Endometrial microvascular endothelial cells (primary cell): ENCODE measurements at regions not wholly inside any gene's neighbourhood (a gene's known extent, or its start where the extent isn't known, plus 50 kb on each side); places are given as distances from the start of the nearest gene placed in this dataset.
"Not testable (repeated sequence)": the region's sequence is repeated elsewhere in the genome, so short reads cannot be mapped to it uniquely, and the experiment has no call there.

Experiments used
- in situ Hi-C: cut with HindIII; loops from 2 replicates; pipeline ENCODE4 v1.10.0; 2017; ENCODE audit warnings: low sequenced_read_pairs, low pct_unique_long_range_greater_than_20kb; ENCODE audit errors: inconsistent ontology term

DNA sequence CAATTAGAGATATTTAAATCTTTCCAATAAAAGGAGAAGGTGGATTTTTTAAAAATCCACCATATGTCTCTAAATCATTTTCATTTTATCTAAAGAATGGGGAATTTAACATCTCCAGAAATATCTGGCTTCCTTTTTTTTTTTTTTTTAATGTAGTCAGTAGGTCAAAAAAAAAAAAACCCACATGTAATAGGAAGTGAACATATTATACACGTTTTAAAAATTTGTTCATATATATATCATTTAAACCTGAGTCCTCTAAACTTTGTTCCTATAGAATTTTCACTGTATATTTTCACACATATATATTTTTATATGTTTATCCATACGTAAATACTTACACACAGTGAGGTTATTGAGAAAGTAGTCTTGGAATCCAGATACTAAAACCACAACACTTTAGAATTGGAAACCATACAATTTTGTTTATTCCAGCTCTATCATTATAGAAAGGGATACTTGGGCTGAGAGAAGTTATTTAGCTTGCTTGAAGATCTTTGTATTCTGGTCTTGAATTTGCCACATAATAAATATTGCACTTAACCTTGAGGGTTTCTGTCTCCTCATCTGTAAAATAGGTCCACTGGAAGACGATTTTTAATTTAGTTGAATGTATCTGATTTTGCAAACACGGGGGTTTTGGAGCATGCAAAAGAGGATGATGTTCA lies 62.1 kb upstream of the ZNF217 start:
- in situ Hi-C loops: no loop called here

DNA sequence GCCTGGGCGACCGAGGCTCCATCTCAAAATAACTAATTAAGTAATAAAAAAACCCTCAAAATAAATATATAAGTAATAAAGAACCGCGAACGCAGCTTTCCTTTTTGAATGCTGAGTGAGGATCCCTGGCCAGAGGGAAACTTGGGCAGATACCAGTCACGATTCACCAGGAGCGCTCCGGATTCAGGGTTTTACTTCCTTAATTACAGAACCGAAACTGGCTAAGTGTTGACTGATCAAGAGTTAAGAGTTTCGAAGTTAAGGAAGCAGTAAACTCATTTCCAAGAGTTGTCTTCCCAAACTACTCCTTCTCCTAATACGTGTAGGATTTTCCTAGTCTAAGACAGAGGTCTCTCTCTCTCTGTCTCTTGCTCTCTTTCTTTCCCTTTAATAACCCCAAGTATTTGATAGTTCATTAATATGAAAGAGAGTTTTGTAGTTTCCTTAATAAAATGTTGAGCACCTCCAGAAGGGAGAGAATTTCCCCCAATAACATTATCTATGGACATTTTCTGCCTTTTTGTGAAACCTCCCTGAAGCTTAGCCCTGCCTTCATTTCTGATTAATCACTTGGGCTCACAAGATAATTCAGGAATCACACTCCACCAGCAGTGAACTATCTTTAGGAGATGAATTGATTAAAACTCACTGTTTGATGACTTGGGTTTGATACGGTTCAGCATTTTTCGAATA lies 61.4 kb upstream of the ZNF217 start:
- in situ Hi-C loops: no loop called here

DNA sequence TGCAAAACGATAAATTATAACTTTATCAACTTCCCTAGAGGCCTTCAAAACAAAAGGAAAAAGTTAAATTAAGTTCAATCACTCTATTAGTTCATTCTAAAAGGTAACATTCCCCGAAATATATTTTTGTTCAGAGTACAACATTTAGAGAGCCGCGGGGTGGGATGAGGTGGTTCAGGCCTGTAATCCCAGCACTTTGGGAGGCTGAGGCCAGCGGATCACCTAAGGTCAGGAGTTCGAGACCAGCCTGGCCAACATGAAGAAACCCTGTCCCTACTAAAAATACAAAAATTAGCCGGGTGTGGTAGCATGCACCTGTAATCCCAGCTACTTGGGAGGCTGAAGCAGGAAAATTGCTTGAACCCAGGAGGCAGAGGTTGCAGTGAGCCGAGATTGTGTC lies 60.9 kb upstream of the ZNF217 start:
- in situ Hi-C loops: not testable (repeated sequence)

DNA sequence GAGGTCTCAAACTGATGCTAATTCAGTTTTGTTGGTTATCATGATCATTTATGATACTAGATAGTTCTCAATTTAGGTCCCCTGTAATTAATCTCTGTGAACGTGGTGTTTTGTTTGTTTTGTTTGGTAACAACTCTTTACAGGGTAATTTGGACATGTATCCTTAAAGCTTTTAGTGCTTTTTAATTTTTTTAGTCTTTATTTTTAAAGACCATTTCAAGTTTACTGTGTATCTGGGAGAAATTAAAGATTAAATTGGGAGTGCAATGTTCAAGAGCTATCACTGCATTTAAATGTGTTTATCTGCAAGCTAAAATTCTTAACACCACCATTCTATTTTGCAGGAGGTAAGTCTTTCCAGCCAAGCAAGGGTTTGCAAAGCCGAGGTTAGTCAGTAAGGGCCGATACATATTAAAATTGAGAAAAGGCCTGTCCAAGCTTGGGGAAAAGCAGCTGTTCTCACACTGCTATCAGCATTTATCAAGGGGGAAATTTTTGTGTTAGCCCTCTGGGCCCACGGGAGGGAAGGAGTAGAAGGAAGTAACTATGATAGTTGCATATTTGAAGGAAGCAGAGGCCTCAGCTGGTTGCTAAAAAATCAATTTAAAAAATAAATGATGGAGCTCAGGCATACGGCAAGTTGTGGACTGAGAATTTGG lies 59.3 kb upstream of the ZNF217 start:
- in situ Hi-C loops: no loop called here

DNA sequence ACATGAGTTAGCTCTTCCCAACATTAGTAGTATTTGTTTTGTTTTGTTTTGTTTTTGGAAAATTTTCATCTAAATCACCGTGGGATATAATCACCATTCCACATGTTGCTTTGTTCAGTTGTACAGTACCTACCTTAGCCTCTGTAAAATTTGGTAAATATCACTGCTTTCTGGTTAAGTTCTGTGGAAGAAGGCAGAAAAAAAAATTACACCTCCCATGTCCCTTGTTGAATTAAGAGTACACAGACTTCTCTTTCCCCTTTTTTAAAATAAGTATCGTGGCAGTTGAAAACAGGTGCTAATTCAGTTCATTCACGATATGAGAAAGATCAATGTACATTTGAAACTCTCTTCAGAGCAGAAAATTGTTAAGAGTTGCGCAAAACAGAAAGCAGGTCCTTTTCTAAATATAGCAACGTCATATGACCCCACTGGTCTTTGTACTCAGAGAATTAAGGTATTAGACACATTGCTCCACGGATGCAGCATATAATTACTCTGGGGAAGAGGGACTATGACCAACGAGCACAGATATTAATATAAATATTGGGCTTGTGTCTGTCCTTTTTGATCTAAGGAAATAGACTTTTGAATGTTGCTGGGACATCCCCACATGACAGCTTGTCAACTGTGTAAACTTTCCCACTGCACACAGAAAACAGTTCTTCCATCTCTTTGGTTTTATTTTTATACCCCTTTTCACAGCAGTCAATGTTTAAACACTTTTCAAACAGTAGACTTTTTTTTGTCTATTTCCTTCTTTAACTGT lies 58.6 kb upstream of the ZNF217 start:
- in situ Hi-C loops: no loop called here

DNA sequence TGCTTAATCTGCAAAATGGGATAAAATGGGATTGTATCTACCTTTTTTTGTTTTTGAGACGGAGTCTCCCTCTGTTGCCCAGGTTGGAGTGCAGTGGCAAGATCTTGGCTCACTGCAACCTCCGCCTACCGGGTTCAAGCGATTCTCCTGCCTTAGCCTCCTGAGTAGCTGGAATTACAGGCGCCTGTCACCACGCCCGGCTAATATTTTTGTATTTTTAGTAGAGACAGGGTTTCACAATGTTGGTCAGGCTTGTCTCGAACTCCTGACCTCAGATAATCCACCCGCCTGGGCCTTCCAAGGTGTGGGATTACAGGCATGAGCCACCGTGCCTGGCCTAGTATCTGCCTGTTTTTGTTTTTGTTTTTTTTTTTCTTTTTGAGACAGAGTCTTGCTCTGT lies 55.9 kb upstream of the ZNF217 start:
- in situ Hi-C loops: not testable (repeated sequence)

DNA sequence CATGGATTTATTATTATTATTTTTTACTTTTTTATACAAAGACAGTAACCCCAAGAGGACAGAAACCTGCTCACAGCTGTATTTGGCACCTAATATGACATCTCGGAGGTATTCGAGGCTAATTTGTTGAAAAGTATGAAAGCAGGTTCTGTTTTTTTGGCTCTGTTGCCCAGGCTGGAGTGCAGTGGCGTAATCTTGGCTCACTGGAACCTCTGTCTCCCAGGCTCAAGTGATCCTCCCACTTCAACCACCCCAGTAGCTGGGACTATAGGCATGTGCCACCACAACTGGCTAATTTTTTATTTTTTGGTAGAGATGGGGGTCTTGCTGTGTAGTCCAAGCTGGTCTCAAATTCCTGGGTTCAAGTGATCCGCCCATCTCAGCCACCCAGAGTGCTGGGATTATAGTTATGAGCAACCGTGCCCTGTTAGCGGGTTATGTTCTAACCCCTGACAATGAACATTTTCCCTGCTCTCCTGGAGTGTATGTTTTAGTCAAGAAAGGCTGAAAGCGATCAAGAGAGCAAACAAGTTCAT lies 53.7 kb upstream of the ZNF217 start:
- in situ Hi-C loops: no loop called here

DNA sequence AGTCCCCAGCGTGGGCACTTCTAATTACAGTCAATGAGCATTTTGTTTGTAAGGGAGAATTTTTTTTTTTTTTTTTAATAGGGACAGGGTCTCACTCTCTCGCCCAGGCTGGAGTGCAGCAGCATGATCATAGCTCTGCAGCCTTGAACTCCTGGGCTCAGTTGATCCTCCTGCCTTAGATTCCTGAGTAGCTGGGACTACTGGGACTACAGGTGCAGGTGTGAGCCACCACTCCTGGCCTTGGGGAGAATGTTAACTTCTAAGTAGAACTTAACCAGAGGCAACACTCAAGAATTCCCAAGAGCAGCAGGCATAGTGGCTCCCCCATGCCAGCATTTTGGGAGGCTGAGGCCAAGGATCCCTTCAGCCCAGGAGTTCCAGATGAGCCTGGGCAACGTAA lies 52.9 kb upstream of the ZNF217 start:
- in situ Hi-C loops: no loop called here

DNA sequence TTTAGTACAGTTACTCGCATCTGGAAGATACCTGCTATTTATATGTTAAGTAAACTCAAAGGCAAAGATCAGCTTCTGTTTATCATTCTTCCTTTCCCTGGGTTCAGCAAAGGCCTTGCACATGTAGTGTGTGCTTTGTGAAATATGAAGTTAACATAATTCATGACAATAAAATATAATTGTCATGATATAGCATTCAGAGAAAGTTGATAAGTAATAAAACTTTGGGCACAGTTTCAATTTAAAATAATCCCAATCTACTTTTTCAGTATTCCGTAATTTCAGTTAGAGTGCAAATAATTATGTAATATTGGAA lies 51.9 kb upstream of the ZNF217 start:
- in situ Hi-C loops: no loop called here

DNA sequence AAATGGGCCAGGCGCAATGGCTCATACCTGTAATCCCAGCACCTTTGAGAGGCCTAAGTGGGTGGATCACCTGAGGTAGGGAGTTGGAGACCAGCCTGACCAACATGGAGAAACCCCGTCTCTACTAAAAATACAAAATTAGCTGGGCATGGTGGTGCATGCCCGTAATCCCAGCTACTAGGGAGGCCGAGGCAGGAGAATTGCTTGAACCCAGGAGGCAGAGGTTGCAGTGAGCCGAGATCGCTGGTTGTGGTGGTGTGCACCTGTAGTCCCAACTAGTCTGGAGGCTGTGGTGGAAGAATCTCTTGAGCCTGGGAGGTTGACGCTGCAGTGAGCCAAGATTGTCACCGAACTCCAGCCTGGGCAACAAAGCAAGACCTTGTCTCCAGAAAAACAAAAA lies 50.5 kb upstream of the ZNF217 start:
- in situ Hi-C loops: not testable (repeated sequence)
